ENCODE measurements at regions not wholly inside any gene's neighbourhood (a gene's known extent, or its start where the extent isn't known, plus 50 kb on each side); places are given as distances from the start of the nearest gene placed in this dataset.
A peak's percentile ranks its signal among the peaks of the same experiment; 100 is the strongest.

DNA sequence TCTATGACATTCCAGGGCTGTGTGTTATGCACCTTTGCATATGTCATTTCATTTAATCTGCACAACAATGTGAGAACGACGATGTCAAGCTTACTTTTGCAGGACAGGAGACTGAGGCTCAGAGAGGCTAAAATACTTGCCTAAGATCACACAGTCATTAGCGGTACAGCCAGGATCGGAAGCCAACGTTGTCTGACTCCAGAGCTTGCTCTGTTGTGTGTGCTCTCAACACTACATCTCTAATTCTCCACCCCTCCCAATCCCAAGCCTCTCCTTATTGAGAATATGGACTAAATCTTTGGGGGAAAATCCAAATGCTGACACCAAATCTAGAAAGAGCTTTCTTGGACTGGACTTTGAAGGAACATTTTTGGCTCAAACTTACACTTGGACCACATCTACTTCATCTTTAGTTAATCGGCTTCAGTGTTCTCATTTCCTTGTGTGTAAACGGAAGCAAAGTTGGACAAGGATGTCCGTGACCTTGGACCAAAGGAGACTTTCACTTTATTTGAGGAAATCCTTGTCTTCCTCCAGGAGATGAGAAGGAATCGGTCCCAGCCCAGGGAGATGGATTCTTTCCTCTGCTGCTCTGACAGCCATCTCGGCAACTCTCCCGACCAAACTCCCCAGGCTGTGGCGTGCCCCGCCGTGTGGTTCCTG, 242.4 kb downstream of the LPIN1 start:
- FAIRE-seq = no peak

DNA sequence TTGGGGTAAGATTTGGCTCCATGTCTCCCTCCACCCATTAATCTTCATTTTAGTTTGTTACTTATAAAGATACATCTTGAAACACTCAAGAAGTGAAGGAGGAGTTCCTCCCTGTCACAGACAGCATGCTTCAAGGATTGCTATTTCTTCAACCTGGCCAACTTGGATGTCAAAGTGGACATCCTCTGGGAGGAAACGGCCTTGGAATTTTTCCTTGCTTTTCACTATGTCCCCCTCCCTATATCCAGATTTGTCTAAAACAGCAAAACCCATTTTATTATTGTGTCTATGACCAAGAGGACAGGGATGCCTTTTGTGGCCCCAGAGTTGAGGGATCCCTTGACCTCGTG, 242.9 kb downstream of the LPIN1 start:
- DNase-seq (ENCODE audit: low spot score) (no peak), FAIRE-seq (no peak)

More for the DNA sequence above, 242.4 kb downstream of the LPIN1 start:
- DNase-seq (ENCODE audit: low spot score) = no peak

DNA sequence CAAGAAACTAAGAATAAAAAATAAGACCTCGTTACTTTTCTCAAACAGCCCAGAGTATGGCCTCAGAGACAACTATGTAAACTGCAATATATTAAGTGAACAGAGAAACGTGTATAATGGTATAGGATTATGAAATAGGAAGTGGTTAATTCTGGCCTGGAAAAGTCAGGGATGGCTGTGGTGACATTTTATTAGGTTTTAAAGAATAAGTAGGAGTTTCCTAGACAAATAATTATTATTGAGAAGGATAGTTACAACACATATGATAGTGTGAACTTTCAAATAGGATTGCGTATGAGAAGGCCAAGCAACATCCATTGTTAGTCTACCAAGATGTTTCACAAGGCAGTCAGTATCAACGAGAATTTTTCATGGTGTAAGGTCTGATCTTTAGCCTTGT, 244.1 kb downstream of the LPIN1 start:
- FAIRE-seq (no peak), DNase-seq (ENCODE audit: low spot score) (no peak)

DNA sequence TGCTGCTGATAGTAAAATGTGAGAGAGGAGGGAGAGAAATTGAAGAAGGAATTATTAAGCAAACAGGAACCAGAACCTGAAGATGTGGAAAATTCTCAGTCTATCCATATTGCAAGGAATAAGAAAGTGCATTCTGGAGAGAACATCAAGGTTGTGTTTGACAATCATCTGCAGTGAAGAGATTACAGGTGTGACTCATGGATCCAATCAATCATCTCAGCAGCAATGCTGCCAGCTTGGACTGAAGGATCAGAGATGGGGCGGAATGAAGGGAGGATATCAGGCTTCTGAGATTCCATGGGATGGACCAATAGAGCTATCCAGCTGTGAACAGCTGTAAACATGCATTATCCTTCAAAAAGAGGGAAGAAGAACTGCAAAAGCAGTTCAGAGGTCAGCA, 247.3 kb downstream of the LPIN1 start:
- FAIRE-seq (no peak), DNase-seq (ENCODE audit: low spot score) (no peak)

DNA sequence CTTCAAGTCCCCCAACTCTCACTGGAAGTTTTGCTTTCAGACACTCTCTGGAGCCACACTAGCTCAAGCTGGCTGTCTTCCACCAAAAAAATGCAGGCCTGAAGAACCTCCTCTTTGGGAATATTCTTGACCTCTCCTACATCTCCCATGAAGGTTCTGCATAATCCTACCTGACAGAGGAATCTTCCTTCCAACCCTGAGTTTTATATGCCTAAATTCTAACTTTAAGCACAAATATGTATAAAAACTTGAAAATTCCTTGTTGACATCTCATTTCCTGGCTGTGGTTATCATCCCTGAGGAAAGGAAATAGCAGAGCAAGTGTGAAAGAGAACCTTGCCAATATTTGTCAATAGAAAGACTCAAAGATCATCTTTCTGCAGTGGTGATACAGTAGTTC, 249.0 kb downstream of the LPIN1 start:
- no peak for DNase-seq (ENCODE audit: low spot score)
- FAIRE-seq = no peak

DNA sequence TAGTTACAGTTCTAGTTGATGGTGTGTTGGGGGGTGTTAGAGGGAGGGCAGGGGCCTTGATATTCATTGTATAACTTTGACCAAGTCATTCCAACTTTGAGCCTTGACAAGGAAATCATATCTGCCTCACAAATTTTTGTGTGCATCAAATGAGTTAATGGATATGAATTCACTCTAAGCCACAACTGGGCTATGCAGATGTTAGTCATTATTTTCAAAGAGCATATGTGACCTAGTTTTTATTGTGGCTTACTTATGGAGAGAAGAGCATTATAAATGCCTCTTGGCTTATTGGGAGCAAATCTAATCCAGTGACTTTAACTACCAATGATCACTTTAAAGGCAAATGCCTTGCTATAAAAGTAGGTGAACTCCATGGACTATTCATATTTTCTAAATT, 250.2 kb downstream of the LPIN1 start:
- FAIRE-seq = no peak
- no peak for DNase-seq (ENCODE audit: low spot score)

DNA sequence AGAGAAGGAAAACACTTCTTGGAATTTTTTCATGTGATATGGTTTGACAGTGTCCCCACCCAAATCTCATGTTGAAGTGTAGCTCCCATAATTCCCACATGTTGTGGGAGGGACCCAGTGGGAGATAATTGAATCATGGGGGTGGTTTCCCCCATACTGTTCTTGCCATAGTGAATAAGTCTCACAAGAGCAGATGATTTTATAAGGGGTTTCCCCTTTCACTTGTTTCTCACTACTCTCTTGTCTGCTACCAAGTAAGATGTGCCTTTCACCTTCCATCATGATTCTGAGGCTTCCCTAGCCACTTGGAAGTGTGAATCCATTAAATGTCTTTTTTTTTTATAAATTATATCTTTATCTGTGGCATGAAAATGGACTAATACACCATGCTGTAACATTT, 250.7 kb downstream of the LPIN1 start:
- no peak for FAIRE-seq
- no peak for DNase-seq (ENCODE audit: low spot score)

DNA sequence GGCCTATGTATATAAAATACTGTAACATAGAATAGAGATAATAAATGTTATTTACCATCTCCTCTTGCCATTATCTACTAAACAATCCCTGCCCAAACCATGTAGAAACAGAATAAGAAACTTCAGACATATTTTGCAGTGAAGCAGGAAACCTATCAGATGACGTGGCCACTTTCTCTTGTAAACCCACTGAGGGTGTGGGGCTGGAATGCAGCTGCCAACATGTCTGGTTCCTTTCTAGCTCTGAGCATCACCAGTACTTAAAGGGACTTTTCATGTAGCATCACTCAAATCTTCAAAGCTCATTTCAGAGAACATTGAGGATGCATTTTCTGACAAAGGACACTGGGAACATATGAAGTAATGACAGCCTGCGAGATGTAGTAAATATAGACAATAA, 251.8 kb downstream of the LPIN1 start:
- FAIRE-seq = no peak
- no peak for DNase-seq (ENCODE audit: low spot score)

DNA sequence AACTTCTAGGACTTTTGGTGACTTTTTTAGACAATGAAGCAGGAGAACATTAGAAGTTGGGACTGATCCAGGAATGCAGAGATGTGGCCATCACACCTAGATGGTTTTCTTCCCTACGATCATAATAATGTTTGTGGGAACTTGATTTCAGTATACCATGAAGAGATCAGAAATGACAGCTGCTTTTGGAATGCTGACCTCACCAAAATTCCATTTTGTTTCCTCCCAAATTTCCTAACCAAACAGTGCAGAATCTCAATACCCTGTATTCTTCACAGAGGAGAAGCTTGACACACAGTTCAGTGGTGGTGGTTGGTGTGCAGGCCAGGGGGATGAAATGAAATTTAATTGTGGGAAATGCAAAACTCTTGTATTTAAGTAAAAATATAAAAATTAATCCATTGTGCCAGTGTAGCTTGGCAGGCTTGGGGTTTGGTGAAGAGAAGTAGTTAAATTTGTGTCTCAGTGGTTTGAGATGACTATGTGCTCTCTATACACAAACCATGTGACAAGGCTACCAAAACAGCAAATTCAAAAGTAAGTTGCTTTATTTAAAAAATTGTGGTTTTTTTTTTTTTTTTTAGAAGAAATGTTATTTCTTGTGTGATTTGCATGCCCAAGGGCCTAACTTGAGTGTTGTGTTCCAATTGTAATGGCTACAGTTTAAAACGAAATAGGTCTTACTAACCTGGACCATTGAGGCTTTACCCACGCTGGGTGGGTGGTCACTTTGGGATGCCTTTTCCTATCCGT, 252.4 kb downstream of the LPIN1 start:
- FAIRE-seq (no peak), DNase-seq (ENCODE audit: low spot score) (no peak)

DNA sequence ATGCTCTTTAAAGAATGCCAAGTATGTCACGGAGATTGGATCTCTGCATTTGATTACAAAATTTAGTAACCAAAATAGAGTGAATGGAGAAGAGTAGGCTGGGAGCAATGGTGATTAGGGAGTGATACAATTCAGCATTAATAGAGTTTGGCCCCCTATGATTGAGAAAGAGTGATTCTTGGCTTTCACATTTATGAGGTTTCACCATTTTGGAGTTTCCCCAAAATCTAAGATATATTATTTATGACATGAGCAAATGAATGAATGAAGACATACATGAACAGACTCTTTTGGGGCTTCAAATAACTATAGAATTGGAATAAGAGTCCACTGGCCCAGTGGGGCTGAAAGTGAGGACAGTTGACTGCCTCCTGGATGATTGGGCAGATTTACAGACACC, 255.2 kb downstream of the LPIN1 start:
- DNase-seq (ENCODE audit: low spot score) (no peak), FAIRE-seq (no peak)

DNA sequence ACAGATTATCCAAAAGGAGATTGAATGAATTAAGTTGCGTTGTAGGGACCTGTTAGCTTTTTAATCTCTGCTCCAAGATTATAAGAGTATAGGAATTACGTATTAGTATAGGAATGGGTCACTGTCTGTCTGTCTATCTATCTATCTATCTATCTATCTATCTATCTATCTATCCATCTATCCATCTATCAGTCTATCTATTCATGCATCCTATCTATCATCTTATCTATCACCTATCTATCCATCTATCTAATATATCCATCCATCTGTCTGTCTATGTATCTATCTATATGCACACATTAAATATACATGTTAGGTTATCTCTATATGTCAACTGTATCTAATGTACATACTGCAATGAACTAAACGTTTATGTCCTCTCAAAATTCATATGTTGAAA, 255.8 kb downstream of the LPIN1 start:
- FAIRE-seq = no peak
- no peak for DNase-seq (ENCODE audit: low spot score)

DNA sequence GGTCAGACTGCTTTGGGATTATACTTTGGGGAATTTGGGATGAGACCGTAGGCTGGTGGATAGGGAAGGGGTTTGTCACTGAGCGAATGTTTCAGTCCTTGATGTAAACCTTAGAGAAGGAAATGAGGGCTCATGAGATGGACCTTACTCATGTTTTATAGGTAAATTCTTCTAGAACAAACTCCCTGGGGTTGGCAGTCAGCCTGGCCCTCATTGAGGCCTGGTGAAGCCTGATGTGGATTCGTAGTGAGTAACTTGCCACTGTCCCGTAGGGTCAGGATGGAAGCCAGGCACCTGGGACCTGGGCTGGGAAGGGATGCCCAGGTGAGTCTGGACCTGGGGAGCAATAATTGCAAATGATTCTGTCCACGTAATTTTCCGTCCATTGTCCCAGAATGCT, 258.3 kb downstream of the LPIN1 start:
- DNase-seq (ENCODE audit: low spot score) = no peak
- no peak for FAIRE-seq

DNA sequence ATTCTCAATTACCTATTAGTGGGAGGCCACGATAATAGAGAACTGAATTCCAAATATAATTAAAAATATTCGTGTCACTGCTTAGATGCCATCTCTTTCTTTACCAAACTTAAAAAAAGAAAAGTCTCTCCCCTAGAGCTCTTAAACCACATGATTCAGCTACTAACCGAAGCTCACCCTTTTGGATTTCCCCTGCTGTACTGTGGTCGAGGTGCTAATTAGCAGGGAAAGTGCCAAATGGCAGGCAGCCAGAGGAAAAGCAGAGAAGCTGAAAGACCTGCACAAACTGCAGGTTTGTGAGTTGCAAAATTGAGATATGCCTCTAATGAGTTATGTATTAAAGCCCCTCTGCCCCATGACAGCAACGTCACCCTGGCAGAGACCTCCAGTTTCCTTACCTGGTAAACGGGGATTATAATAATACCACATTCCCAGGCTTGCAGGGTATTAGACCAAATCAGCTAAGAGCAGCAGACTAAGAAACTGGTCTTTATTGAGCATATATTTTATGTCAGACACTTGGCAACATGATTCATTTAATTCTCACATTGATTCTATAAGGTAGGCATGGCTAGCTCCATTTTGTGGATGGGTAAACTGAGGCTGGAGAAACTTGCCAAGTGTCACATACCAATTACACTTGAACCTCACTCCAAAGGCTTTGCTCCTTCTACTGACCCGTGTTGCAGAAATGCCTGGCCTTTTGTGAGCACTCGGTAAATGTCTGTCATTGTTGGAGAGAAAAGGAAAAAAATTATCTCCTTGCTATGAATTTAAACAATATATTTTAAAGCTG, 259.7 kb downstream of the LPIN1 start:
- DNase-seq (ENCODE audit: low spot score) (peak; percentile 75), FAIRE-seq (peak; percentile 91)

DNA sequence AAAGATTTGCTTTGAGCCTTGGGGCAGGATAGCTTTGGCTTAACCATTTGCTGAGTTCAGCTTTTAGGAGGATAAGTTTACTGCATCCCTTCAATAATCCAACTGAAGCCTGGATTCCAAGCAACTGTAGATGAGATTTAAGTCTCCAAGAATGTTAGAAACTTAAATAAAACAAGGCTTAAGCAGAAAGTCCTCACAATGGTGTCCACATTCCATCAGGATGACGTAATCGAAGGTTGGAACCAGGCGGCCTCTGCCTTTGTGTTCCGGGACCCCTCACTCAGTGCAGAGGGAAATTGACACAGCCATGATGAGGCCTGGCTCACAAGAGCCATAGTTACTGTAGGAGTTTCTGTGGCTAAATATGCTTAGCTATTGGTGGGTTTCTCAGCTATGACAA, 260.4 kb downstream of the LPIN1 start:
- peak; percentile 44 for DNase-seq (ENCODE audit: low spot score)

DNA sequence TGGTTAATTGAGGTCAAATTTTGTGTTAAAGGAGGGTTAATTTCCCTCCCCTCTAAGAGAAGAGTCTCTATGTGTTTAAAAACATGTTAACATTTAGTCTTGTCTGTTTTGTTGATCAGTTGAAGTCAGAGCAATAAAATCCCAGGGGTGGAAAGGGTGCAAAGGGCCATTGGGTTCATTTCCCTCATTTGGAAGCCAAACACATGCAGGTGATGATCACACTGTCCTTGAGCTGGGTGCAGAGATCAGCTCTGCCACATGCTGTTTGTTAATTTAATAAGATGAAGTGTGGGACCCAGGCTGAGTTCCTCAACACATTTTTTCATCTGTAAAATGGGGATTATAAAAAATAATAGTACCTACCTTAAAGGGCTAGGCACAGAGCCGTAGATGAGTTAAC, 260.9 kb downstream of the LPIN1 start:
- DNase-seq (ENCODE audit: low spot score) (no peak), FAIRE-seq (no peak)

More for the DNA sequence above, 260.4 kb downstream of the LPIN1 start:
- no peak for FAIRE-seq

DNA sequence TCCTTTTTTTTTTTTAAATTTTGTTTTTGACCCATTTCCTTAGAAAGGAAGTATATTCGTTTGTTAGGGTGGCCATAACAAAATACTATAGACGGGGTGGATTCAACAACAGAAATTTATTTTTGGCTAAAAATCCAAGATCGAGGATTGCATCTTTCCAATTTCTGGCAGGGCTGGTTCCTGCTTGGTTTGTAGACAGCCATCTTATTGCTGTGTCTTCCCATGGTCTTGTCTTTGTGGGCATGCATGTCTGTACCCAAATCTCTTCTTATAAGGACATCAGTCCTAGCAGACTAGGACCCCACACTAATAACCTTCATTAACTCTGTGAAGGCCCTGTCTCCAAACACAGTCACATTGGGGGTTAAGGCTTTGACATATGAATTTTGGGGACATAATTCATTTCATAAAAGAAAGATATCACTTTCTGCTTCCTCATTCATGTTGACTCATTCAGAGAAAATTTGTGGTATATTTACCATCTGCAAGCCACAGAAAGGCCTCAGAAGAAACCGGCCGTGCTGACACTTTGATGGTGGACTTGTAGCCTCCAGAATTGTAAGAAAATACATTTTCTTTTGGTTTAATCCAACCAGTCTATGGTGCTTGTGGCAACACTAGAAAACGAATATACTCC, 262.1 kb downstream of the LPIN1 start:
- DNase-seq (ENCODE audit: low spot score) (peak; percentile 28), FAIRE-seq (peak; percentile 72)

DNA sequence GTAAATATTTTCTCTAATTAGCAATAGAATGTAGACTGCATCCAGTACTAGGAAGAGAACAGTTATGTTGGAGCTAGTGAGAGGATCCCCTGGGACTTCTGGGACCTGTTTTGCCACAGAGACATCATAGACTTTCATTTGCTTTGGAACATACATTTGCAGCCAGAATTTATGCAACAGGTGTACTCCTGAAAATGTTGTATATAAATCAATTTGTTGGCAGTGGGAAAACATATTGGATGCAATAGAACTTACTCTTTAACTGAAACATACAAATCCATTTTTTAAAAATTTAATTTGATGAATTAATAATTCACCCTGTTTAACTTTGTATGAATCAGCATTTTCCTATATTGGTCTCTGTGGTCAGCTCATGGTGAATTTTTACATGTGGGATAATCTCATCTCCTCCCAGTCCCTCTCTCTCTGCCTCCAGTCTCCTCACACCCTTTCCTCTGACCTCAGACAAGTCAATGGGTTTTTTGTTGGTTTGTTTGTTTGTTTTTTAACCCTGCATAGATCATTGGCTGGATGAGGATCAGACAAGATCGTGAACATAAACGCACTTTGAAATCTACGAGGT, 263.0 kb downstream of the LPIN1 start:
- FAIRE-seq = peak; percentile 75
- no peak for DNase-seq (ENCODE audit: low spot score)

DNA sequence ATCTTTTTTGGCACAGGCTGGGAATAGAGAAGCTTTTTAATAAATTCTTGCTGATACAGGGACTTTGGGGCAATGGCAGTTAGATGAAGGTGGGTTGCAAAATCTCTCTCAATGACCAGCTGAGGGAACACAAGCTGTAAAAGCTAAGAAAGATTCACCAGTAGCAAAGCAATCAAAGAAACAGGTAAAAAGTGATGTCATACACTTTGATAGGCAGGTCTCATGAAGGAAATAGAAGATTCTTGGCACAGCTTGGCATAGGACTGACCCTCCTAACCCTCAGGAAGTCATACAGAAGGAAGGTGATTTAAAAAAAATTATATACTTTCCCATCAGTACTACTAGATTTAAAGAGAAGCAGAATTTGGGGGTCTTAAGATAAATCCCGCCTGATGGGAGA, 263.6 kb downstream of the LPIN1 start:
- DNase-seq (ENCODE audit: low spot score) (no peak), FAIRE-seq (no peak)

DNA sequence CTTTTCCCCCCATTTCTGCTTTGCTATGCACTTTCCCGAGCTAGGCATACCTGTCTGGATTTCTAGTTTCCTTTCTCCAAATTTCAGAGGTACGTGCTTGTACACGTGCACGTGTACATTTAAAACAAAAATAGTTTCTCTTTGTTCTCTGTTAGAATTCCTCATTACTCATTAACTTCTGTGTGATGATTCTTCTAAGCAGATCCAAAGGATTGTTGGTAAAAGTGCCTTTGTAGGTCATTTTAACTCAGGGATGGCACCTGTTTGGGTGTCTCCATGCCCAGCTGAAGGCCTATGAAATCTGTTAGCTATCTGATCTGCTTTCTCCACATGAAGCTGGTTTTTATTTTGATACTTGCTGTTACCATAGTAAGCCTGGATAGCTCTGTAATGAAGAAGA, 264.3 kb downstream of the LPIN1 start:
- FAIRE-seq (no peak), DNase-seq (ENCODE audit: low spot score) (no peak)

DNA sequence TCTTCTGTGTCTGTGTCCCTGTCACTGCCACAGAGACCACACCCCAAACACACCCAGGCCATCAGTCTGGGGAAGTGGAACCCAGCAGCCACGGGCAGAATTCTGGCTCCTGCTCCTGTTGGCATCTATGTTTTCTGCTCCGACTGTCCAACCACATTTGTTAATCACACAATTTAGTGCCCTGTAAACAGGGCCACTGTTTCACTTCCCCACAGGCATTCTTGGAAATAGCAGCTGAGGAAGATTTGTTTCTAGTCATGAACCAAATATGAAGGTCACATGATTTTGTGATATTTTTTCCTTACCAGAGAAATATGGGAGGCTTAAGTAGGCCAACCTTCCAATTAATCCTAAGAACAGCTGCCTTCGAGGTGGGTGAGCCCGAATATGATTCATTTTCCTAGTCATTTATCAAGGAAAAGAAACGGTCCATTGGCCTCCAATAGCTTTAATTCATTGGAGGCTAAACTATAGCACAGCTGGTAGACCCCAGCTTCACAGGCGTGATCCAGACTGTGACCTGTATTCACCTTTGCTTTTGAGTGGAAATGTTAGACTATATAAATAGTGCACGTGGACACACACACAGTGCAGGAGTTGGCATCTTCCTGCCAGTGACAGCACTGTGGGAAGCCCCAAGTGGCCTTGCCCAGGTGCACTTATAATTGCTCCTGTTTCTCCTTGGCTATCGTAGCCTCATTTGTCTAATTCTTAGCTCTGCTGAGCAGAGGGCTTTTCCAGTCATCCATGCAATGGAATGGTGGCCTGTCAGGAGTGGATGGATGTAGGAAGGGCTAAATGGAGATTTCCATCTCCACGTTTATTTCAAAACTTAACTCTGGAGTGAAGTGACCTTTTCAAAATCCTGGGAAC, 267.9 kb downstream of the LPIN1 start:
- DNase-seq (ENCODE audit: low spot score) = no peak
- FAIRE-seq = no peak

All from RCC 7860 (cell line).